ENCODE measurements at regions not wholly inside any gene's neighbourhood (a gene's known extent, or its start where the extent isn't known, plus 50 kb on each side); places are given as distances from the start of the nearest gene placed in this dataset.

- POLR2A ChIA-PET: no interaction called here
- H3K4me1 Mint-ChIP-seq: no peaks in the 10 kb centered on the region
- CTCF ChIA-PET: no interaction called here
- no peak overlapping the region for H3K4me3 ChIP-seq (ENCODE audit: low read length)
- H3K9me3 Mint-ChIP-seq: peaks cover 0 to 25% (median 3%) of the 10 kb centered on the region in 5 donors
- DNase-seq: no peak
- H3K27me3 Mint-ChIP-seq: no peaks in the 10 kb centered on the region
- no peaks in the 10 kb centered on the region for H3K36me3 Mint-ChIP-seq
- H3K27ac Mint-ChIP-seq: no peak overlapping the region
- no peaks in the 10 kb centered on the region for H3K9me3 ChIP-seq (ENCODE audit: low read length)
- no peak overlapping the region for H3K27ac ChIP-seq (ENCODE audit: low read depth, low read length)
- H3K4me3 Mint-ChIP-seq: no peak overlapping the region
- no peaks in the 10 kb centered on the region for H3K27me3 ChIP-seq (ENCODE audit: insufficient read depth, low read length, poor library complexity, severe bottlenecking)
- no peaks in the 10 kb centered on the region for H3K36me3 ChIP-seq (ENCODE audit: insufficient read depth, low read length)
- H3K4me1 ChIP-seq (ENCODE audit: insufficient read depth, low read length): no peaks in the 10 kb centered on the region
These were observed 1330.4 kb downstream of the SLC16A7 start for GRCh38 chr12:60926256-60926655.

GRCh38 chr12:60930151-60930550, 1330.1 kb upstream of the USP15 start:
- Mint-ChIP-seq H3K36me3 (no peaks in the 10 kb centered on the region), H3K27ac (no peak overlapping the region), H3K27me3 (no peaks in the 10 kb centered on the region), H3K9me3 (peaks cover 10 to 49% (median 12%) of the 10 kb centered on the region in 5 donors), H3K4me3 (no peak overlapping the region), H3K4me1 (no peaks in the 10 kb centered on the region)
- Histone ChIP-seq H3K4me3 (ENCODE audit: low read length) (no peak overlapping the region), H3K36me3 (ENCODE audit: insufficient read depth, low read length) (no peaks in the 10 kb centered on the region), H3K27ac (ENCODE audit: low read depth, low read length) (no peak overlapping the region), H3K4me1 (ENCODE audit: insufficient read depth, low read length) (no peaks in the 10 kb centered on the region), H3K27me3 (ENCODE audit: insufficient read depth, low read length, poor library complexity, severe bottlenecking) (no peaks in the 10 kb centered on the region), H3K9me3 (ENCODE audit: low read length) (no peaks in the 10 kb centered on the region)
- DNase-seq: no peak
- ChIA-PET CTCF (no interaction called here), POLR2A (no interaction called here)

DNA sequence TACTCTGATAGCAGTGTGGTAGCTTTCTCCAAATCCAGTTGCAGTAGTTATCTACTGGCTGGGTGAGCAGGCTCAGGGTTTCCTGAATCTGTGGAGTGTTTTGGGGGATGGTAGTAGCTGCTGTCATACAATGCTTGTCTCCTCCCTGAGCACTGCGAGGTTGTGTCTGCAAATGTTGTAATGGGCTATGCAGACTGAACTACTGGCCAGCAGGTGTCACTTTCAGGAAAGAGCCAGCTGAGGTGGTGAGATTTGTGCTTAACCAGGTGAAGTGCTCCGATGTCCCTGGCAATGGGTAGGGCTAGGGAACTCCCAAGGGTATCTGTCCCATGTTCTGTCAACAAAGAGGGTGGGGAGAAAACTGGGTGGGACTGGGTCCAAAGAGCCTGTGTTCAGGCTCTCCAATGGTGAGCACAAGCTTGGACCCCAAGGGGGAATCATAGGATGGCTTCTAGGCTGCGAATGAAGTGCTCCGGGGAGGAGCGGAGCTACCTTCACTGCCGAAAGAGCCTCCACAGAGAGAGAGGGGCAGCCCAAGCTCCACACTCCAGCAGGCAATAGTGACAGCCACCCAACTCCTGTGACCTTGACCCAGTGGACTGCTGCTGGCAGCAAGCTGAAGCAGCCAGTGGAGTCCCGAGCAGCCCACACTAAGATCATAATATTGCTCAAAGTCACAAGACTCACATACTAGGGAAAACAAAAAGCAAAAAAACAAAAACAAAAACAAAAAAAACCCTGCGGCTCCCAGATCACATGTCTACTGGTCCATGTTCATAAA, 1324.0 kb upstream of the USP15 start:
- no peaks in the 10 kb centered on the region for H3K27me3 ChIP-seq (ENCODE audit: insufficient read depth, low read length, poor library complexity, severe bottlenecking)
- H3K36me3 Mint-ChIP-seq: no peaks in the 10 kb centered on the region
- no peaks in the 10 kb centered on the region for H3K27me3 Mint-ChIP-seq
- ChIA-PET CTCF (no interaction called here), POLR2A (no interaction called here)
- H3K36me3 ChIP-seq (ENCODE audit: insufficient read depth, low read length): no peaks in the 10 kb centered on the region
- H3K27ac ChIP-seq (ENCODE audit: low read depth, low read length): no peak overlapping the region
- no peak overlapping the region for H3K27ac Mint-ChIP-seq
- H3K4me3 ChIP-seq (ENCODE audit: low read length): no peak overlapping the region
- DNase-seq: no peak
- no peak overlapping the region for H3K4me3 Mint-ChIP-seq
- H3K9me3 Mint-ChIP-seq: peaks cover 14 to 36% (median 26%) of the 10 kb centered on the region in 5 donors
- peaks cover 5% of the 10 kb centered on the region for H3K9me3 ChIP-seq (ENCODE audit: low read length)
- H3K4me1 Mint-ChIP-seq: no peaks in the 10 kb centered on the region
- no peaks in the 10 kb centered on the region for H3K4me1 ChIP-seq (ENCODE audit: insufficient read depth, low read length)

DNA sequence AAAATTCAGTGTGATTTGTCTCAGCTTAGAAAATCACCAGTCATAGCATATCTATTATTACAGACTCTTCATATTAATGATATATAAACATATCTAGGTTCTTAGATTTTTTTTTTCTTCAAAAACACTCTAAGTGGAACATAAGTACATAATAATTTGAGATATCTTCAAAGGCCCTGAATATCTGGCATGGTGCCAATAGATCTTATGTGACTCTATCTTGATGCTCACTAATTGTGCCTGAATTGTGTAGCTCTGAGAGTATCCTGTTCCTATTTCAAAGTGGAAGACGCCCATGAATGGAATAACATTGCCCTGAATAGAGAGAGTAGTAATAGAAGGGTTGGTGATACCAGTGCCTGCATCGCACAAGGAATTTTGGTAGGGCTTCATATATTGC, 1312.7 kb upstream of the USP15 start:
- DNase-seq: no peak
- ChIA-PET CTCF (no interaction called here), POLR2A (no interaction called here)
- no peak overlapping the region for H3K27ac ChIP-seq (ENCODE audit: low read depth, low read length)
- no peaks in the 10 kb centered on the region for H3K36me3 Mint-ChIP-seq
- H3K4me1 Mint-ChIP-seq: no peaks in the 10 kb centered on the region
- H3K27me3 ChIP-seq (ENCODE audit: insufficient read depth, low read length, poor library complexity, severe bottlenecking): no peaks in the 10 kb centered on the region
- no peak overlapping the region for H3K27ac Mint-ChIP-seq
- no peaks in the 10 kb centered on the region for H3K36me3 ChIP-seq (ENCODE audit: insufficient read depth, low read length)
- H3K4me1 ChIP-seq (ENCODE audit: insufficient read depth, low read length): no peaks in the 10 kb centered on the region
- peaks cover 2 to 20% (median 8%) of the 10 kb centered on the region in 5 donors for H3K9me3 Mint-ChIP-seq
- no peaks in the 10 kb centered on the region for H3K9me3 ChIP-seq (ENCODE audit: low read length)
- no peaks in the 10 kb centered on the region for H3K27me3 Mint-ChIP-seq
- H3K4me3 ChIP-seq (ENCODE audit: low read length): no peak overlapping the region
- H3K4me3 Mint-ChIP-seq: no peak overlapping the region

DNA sequence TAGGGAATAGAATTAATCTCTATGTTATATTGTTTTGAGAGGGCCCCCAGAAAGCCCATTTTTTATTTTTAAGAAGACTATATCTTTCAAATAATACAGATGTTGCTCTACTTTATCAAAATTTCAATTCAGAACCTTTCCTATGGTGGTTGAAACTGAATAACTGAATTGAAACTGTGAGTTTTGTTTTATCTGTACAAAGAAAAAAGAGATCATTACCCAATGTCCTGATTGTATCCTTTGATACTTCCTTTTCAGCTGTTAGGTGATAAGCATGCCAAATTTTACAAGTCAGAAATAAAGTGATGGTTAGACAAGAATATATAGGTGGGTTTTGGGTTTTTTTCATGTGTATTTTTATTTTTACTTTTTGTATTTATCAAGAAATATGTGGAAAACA, 1293.1 kb upstream of the USP15 start:
- no peak for DNase-seq
- no peak overlapping the region for H3K27ac ChIP-seq (ENCODE audit: low read depth, low read length)
- H3K36me3 ChIP-seq (ENCODE audit: insufficient read depth, low read length): no peaks in the 10 kb centered on the region
- no peaks in the 10 kb centered on the region for H3K4me1 ChIP-seq (ENCODE audit: insufficient read depth, low read length)
- H3K9me3 ChIP-seq (ENCODE audit: low read length): no peaks in the 10 kb centered on the region
- ChIA-PET POLR2A (no interaction called here), CTCF (no interaction called here)
- Mint-ChIP-seq H3K27ac (no peak overlapping the region), H3K36me3 (no peaks in the 10 kb centered on the region), H3K4me3 (no peak overlapping the region), H3K4me1 (no peaks in the 10 kb centered on the region), H3K9me3 (peaks cover 2 to 18% (median 8%) of the 10 kb centered on the region in 5 donors), H3K27me3 (no peaks in the 10 kb centered on the region)
- H3K27me3 ChIP-seq (ENCODE audit: insufficient read depth, low read length, poor library complexity, severe bottlenecking): no peaks in the 10 kb centered on the region
- no peak overlapping the region for H3K4me3 ChIP-seq (ENCODE audit: low read length)

DNA sequence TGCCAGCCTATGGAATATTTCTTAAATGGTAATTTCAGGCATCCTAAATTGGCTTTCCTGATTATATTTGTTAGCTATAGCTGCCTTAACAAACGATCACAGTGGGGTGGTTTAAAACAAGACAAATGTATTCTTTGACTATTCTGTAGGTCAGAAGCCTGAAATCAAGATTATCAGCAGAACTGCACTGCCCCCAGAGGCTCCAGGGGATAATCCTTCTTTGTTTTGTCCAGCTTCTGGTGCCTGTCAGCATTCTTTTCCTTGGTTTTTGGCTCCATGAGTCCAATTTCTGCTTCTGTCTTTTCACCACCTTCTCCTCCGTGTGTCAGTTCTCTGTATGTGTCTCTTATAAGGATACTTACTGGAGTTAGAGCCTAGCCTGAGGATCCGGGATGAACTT, 1282.2 kb upstream of the USP15 start:
- H3K4me3 Mint-ChIP-seq: no peak overlapping the region
- H3K36me3 Mint-ChIP-seq: no peaks in the 10 kb centered on the region

DNA sequence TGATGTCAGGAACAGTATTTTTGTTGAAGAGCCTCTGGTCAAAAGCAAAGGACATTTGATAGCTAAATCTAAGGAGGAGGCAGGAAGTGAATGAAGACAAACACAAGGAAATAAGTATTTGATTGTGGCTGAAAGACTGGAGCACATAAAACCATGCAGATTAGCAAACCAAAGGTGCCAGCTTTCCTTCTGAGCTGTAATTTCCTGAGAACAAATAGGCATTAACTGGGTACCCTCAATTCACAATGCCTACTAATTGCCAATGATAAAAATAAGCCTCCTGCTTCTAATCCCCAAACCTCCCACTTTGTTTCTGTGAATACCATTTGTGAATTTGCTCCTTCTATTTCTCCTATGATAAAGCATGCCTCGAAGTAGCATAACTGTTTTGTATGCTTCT, 1279.6 kb upstream of the USP15 start:
- no peak overlapping the region for H3K27ac ChIP-seq (ENCODE audit: low read depth, low read length)
- Mint-ChIP-seq H3K9me3 (peaks cover 6 to 12% (median 8%) of the 10 kb centered on the region in 5 donors), H3K27me3 (no peaks in the 10 kb centered on the region), H3K27ac (no peak overlapping the region), H3K36me3 (no peaks in the 10 kb centered on the region), H3K4me1 (no peaks in the 10 kb centered on the region), H3K4me3 (no peak overlapping the region)
- no peaks in the 10 kb centered on the region for H3K9me3 ChIP-seq (ENCODE audit: low read length)
- no peak overlapping the region for H3K4me3 ChIP-seq (ENCODE audit: low read length)
- ChIA-PET POLR2A (no interaction called here), CTCF (no interaction called here)
- H3K4me1 ChIP-seq (ENCODE audit: insufficient read depth, low read length): no peaks in the 10 kb centered on the region
- DNase-seq: no peak
- no peaks in the 10 kb centered on the region for H3K27me3 ChIP-seq (ENCODE audit: insufficient read depth, low read length, poor library complexity, severe bottlenecking)
- no peaks in the 10 kb centered on the region for H3K36me3 ChIP-seq (ENCODE audit: insufficient read depth, low read length)

More for the DNA sequence above, 1282.2 kb upstream of the USP15 start:
- Histone ChIP-seq H3K9me3 (ENCODE audit: low read length) (no peaks in the 10 kb centered on the region), H3K4me1 (ENCODE audit: insufficient read depth, low read length) (no peaks in the 10 kb centered on the region), H3K4me3 (ENCODE audit: low read length) (no peak overlapping the region), H3K27ac (ENCODE audit: low read depth, low read length) (no peak overlapping the region), H3K36me3 (ENCODE audit: insufficient read depth, low read length) (no peaks in the 10 kb centered on the region), H3K27me3 (ENCODE audit: insufficient read depth, low read length, poor library complexity, severe bottlenecking) (no peaks in the 10 kb centered on the region)
- no peak overlapping the region for H3K27ac Mint-ChIP-seq
- POLR2A ChIA-PET: no interaction called here
- CTCF ChIA-PET: interaction anchor here (1.3 kb wide), 1 partner anchor 20 kb away, joined by 3 read pairs; no protein-coding TSS in a partner anchor
- H3K27me3 Mint-ChIP-seq: no peaks in the 10 kb centered on the region
- H3K9me3 Mint-ChIP-seq: peaks cover 5 to 12% (median 7%) of the 10 kb centered on the region in 5 donors
- no peaks in the 10 kb centered on the region for H3K4me1 Mint-ChIP-seq
- DNase-seq: no peak

DNA sequence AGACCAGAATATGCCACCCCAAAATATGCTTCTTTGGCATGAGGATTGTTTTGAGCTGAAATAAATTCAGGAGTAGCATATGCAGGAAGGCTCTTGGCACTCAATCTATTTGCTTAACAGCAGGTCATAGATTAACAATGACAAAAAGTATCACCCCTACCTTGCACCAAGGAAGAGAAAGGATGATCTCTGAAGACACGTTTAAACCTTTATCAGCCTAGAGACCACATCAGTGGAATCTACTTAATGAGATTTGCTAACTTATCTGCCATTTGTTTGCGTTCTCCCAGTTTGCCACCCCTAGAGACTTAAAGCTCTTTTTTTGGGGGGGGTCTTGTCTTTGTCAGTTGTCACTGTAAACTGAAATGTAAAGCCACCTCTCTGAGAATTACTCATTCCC, 1278.7 kb upstream of the USP15 start:
- no peak for DNase-seq
- Histone ChIP-seq H3K36me3 (ENCODE audit: insufficient read depth, low read length) (no peaks in the 10 kb centered on the region), H3K9me3 (ENCODE audit: low read length) (no peaks in the 10 kb centered on the region), H3K4me3 (ENCODE audit: low read length) (no peak overlapping the region), H3K27ac (ENCODE audit: low read depth, low read length) (no peak overlapping the region), H3K4me1 (ENCODE audit: insufficient read depth, low read length) (no peaks in the 10 kb centered on the region), H3K27me3 (ENCODE audit: insufficient read depth, low read length, poor library complexity, severe bottlenecking) (no peaks in the 10 kb centered on the region)
- CTCF ChIA-PET: no interaction called here
- no peaks in the 10 kb centered on the region for H3K4me1 Mint-ChIP-seq
- H3K9me3 Mint-ChIP-seq: peaks cover 6 to 12% (median 7%) of the 10 kb centered on the region in 5 donors
- no peaks in the 10 kb centered on the region for H3K27me3 Mint-ChIP-seq
- H3K27ac Mint-ChIP-seq: no peak overlapping the region
- no peak overlapping the region for H3K4me3 Mint-ChIP-seq
- H3K36me3 Mint-ChIP-seq: no peaks in the 10 kb centered on the region
- POLR2A ChIA-PET: no interaction called here

Data from CD8-positive, alpha-beta memory T cell (primary cell).